GM21367 (cell line): ENCODE measurements at regions not wholly inside any gene's neighbourhood (a gene's known extent, or its start where the extent isn't known, plus 50 kb on each side); places are given as distances from the start of the nearest gene placed in this dataset.
"Not testable (repeated sequence)": the region's sequence is repeated elsewhere in the genome, so short reads cannot be mapped to it uniquely, and the experiment has no call there.

Source experiments
- ATAC-seq: cut with Tn5 transposase; IDR thresholded peaks from one replicate; pipeline ENCODE4 v1.9.1; 2021; ENCODE audit not compliant: unreplicated experiment

GRCh38 chr14:83128783-83129182 is 1595.1 kb upstream of the SEL1L start:
- no peak for ATAC-seq

GRCh38 chr14:83129496-83129895 is 1595.8 kb upstream of the SEL1L start:
- no peak for ATAC-seq

DNA sequence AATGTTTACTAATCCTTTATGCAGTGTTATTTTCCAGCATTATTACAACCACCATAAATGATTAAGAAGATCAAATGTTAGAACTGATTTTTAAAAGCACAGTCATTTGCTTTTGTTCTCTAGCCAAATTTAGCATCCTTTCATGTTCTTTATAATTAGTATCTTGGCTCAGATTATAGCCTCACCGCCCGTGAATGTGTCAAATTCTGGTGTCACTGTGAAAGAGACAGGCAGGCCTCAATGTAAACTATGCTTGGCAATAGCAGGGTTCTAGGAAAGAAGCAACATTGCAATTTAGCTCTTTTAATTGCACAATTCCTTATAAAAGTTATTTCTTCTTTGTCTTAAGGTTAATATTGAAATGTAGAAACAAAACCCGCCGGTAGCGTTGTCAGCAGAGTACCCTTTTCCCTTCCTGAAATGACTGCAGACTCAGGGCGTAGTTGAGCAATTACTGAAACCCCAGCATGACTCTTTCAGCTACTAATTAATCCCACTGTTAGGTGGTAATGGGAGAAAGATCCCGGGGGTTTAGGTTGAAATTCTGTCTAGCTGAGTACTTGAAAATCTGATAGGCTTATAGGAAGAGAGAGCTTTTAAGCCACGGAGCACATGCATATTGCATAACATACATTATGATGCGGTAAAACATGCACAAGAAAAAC is 1600.5 kb upstream of the SEL1L start:
- ATAC-seq: no peak

DNA sequence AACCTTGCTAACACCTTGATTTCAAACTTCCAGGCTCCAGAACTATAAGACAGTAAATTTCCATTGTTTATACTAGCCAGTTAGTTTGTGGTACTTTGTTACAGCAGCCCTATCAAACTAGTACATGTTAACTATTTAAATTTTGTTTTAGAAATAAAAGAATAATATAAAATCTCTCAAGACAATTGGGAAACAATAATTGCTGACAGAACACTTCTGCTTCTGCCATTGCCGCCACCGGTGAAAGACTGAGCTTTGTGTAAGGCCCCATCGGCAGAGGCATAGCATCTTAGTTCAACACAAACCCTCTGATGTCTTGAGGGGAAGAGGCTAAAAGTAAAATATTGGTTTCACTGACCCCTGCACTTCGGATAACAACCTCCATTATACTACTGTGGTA is 1607.1 kb upstream of the SEL1L start:
- ATAC-seq: no peak

DNA sequence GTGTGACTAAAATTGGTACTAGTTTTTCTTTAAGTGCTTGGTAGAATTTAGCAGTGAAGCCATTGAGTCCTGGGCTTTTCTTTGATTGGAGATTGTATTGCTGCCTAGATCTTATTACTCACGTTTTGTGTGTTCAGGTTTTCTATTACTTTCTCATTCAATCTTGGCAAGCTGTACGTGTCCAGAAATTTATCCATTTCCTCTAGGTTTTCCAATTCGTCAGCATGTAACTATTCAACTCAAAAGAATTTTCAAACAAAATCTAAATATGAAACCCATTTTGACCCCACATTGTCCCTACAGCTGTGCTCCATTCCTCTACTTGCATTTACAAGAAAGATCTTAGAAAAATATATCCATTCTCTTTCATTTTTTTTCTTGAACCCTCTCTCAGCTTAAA is 1613.4 kb upstream of the SEL1L start:
- ATAC-seq: no peak

DNA sequence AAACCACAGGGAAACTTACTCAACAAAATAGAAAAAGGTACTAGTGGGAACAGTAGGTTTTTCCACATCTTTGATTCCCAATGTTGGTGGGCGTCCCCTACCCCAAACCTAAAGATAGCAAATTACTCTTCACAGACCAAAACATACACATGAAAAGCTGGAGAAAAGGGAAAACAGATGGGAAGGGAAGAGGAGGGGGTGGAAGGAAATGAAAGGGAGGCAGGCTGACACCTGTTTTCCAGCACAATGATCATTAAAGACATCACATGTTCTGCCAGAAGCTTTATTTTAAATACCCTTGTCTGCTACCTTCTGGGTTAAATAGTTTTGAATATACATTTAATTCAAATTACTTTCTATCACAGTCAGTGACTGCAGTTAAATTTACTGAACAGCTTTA is 1617.9 kb upstream of the SEL1L start:
- ATAC-seq: no peak

DNA sequence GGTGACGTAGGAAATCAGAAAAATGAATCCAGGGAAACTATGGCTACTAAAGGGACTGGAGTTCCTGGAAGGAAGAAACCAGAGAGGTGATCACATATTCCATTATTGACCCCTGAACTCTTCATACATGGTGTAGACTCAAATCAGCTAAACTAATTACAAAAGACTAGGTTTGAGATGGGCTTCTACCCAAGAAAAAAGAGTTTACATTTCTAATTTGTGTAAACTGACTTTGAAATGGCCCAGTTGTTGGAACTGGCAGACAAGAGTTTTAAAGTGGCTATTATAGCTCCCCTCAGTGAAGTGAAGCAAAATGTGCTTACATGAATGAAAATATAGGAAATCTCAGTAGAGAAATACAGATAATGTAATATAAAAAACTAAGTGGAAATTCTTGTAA is 1619.4 kb upstream of the SEL1L start:
- ATAC-seq: no peak

DNA sequence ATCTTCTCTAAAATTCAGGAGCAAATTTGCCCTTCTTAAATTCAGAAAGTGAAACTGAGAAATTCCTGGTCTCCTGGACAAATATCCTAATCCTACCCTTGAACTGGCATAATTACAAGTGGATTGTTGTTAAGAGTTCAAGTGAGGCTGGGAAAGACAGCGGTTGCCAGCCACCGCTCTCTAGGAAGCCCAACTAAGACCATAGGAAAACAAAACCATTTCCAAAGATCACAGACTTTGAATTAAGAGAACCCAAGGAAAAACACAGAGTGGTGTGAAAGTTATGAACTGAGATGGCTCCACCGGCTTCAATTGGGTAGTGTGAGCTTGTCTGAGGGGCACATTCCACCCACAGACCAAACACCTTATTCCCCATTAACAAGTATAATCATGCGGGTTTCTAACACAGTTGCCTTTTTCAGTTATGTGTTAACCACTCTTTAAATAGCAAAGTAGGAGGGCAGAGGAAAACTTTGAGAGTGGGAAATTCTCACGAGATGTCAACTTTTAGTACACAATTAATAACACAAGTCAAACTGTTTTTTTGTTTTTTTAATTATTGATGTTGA is 1628.8 kb upstream of the SEL1L start:
- no peak for ATAC-seq

DNA sequence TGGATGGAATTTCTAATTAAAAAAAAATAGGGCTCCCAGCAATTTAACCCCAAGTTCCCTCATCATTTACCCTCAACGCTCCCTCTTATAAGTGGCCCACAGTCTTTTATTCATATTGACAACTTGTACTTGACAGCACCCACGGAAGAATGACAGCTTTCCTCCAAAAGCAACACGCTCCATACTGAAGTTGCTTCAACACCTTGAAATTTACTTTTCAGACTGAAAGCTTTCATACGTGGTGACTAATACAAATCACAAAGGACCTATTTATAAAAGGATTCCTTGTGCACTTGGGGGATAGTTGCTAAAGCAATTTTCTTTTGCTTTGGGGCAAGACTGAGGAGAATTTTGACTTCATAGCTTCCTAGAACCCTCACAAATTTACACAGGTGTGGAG is 1629.4 kb upstream of the SEL1L start:
- no peak for ATAC-seq

DNA sequence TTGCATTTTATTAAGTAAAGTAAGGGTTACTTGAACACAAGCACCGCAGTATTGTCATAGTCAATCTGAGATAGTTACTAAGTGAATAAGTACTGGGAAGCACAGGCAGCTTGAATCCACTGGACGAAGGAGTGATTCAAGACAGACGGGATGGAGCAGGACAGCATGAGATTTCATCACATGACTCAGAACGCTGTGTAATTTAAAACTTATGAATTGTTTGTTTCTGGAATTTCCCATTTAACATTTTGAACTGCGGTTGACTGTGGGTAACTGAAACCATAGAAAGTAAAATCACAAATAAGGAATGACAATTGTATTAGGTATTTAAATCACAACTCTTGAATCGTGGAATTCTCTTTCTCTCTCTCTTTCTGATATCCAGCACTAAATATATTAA is 1630.4 kb upstream of the SEL1L start:
- ATAC-seq: no peak

DNA sequence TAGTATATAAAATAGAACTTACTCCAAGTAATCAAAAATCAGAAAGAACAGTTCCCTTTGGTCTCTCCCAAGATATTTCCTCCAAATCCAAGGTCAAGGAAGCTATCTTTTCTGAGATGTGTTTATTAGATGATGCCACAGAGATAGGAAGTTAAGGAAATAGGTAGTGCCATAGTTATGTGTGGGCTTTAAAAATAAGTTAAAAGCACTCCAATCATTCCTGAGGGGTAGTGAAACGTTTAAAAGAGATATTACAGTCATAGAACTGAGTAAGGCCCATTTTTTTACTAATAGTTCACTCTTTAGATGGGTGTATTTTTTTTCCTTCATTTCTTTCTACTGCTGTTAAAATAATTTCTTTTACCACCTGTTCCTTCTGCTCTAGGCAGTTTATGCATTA is 1630.9 kb upstream of the SEL1L start:
- ATAC-seq: no peak

- ATAC-seq: no peak
Measured at GRCh38 chr14:83170165-83170564, 1636.5 kb upstream of the SEL1L start.

GRCh38 chr14:83171761-83172160 is 1638.1 kb upstream of the SEL1L start:
- no peak for ATAC-seq

- ATAC-seq: no peak
Measured at GRCh38 chr14:83172363-83172762, 1638.7 kb upstream of the SEL1L start.

DNA sequence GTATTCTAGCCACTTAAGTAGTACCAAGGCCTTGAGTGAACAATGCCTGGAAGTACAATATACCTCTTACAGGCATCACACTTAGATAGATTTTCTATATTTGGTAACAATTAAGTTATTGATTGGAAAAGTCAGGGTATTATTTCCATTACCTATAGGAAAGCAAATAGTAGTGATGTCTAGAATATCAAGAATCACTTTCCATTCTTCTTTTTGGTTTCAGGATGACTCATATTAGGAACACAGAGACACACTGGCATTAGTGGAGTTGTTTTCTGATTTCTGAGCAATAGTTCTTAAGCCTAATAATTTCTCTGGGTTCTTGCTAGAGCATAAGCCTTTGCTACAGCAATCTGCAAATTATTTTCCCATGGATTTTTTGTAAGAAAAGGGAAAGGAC is 1640.0 kb upstream of the SEL1L start:
- ATAC-seq: no peak

DNA sequence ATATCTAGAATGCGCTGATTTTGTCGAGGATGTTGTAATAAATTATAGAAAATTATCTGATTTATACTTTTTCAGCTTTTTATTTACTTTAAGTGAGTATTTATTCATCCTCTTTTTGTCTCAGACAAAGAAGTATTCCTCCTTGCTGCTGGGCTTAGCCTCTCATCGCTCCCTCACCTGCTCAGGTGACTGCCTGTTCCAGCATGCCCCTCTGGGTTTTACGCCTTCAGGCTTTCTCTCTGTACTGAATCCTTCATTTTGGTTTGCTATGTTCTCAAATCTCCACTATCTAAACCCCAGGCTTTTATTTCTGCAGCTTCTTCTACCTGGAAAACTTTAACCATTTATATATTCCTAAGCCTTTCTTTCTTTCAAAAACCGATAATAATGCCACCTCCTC is 1650.9 kb upstream of the SEL1L start:
- ATAC-seq: no peak

GRCh38 chr14:83188311-83188710 is 1654.7 kb upstream of the SEL1L start:
- not testable (repeated sequence) for ATAC-seq

- ATAC-seq: no peak
Measured at GRCh38 chr14:83196236-83196635, 1662.6 kb upstream of the SEL1L start.

DNA sequence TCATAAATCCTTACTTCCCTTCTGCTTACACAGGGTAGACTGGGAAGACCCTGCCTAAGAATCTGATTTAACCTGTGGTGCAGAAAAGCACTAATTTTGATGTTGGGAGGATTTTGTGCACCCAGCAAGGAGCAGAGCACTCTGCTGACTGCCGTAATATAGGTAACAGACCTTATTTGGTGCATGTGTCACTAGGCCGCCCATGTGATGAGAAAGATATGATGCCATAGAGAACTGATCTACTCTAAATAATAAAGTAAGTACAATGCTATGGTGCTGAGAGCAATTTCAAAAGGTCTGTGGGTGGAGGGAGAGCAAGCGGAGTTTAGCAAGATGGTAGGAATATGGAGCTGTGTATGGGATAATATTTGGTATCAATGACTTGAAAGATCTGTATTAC is 1663.6 kb upstream of the SEL1L start:
- ATAC-seq: no peak

- ATAC-seq: no peak
Measured at GRCh38 chr14:83207550-83207949, 1673.9 kb upstream of the SEL1L start.

DNA sequence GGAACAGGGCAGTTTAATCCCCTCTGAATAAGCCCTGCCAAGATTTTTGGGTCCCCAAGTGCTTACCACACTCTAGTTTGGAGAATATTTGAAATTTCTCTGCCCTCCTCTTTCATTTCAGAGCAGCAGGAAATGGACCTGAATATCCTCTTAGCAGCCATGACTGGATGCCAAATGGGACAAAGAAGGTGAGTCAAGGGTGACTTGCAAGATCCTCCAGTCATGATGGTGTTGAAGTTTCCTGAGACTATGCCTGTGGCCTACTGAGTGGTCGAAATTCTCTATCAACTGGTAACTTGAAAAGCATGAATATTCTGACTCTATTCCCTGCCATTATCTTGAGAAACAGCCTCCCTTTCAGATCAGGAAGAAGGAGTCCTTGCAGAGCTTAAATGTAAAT is 1674.7 kb upstream of the SEL1L start:
- ATAC-seq: no peak

GRCh38 chr14:83217492-83217891 is 1683.8 kb upstream of the SEL1L start:
- ATAC-seq: no peak

DNA sequence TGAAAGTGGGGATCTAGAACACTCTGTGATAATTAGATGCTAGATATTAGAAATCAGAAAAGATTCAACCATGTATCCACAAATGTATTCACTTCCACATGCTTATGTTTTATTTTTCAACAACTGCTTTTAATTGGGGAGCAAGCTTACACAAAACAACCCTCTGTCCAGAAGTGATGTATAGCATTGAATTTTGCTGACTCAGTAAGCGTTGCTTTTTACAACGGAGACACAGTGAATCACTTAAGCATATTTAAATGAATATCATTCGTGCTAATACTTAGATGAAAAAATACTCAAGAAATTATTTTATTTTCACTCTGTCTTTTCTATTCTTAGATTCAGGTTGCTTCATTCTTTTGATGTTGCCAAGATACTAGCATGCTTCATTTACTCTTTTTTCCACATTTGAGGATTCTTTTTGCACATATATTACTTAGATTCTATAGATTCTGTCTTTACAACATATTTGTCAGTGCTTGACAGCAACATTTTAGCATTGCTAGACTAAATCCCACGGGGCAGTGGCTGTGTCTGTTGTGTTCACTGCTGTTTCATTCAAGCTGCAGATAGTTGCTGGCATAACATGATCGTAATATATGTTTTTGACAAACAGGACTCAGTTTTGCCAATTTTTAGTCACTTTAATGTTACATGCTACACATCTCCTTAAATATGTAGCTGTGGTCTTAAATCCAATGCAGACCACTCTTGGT is 1714.4 kb upstream of the SEL1L start:
- ATAC-seq: no peak
